Hippocampal formation (tissue), 2 donors: ENCODE measurements at regions not wholly inside any gene's neighbourhood (a gene's known extent, or its start where the extent isn't known, plus 50 kb on each side); places are given as distances from the start of the nearest gene placed in this dataset.

ENCODE experiments used
- DNase-seq, 2 donors: peaks; one replicate each; lab custom pipeline; 2025; lab: John Stamatoyannopoulos, UW

DNA sequence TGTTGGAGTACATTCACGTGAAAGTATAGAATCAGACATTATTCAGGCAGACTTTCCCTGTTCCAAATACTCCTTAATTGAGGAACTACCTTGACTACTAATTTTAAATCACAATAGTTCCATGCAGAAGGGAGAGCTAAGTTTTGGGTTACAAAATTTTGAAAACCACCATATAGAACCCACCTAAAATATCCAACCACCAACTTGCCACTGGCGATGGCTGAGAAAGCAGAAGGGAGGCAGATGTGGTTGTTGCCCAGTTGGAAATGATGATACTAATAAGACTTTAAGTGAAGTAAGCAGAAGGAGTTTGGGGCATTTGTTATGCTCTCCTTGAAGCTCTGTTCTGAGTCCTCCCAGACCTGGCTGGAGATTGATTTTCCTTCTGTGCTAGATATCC is 190.7 kb downstream of the HLX start:
- DNase-seq, result no peak

DNA sequence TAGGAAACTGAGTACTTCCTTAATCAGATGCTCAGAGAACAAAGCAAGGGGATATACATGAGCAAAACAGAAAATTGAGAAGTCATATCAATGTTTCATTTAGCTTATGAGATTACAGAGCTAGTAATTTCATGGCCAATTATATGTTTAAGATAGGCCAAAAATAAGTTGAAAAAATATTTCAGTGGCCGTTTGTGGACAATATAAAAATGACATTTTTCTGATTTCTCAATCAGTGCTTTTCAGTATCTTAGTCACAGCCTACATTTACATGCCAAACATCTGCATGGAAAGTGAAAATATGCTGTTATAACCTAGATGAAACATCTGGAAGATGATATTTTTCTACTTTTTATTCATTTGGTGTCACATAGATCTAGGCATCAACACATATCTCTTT is 192.5 kb downstream of the HLX start:
- no peak for DNase-seq

DNA sequence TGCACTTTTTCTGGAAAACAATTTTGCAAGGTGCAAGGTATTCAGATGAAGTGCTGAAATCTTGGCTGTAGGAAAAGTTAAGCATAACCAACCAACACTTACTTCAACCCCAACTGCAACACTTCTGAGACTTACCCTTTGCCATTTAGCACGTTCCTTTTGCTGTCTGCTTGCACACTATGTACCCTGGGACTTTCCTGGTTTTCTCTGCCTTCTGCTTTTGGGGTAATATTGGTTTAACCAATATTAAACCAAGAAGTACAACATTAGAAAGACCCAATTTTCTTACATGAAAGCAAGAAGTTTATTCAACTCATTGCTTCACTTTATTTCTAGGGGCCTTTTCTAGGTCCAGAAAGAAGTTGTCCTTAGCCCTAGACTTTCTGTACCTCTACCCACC is 193.0 kb downstream of the HLX start:
- DNase-seq, result no peak

DNA sequence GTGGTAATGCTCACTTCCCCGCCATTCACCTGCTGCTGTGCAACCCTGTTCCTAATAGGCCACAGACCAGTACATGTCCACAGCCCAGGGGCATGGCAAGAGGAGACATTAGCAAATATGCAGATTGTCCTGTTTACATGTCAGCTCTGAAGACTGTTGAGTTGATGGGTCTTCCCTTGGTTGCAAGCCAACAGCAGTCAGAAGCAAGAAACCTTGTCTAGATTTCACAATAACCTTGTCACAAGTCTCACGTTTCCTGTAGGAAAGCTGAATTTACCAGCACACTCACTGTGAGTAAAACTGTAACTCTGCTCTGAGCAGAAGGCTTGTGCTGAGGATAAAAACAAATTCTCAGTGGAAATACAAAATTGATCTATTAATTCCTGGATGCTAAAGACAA is 195.1 kb downstream of the HLX start:
- DNase-seq, result no peak

DNA sequence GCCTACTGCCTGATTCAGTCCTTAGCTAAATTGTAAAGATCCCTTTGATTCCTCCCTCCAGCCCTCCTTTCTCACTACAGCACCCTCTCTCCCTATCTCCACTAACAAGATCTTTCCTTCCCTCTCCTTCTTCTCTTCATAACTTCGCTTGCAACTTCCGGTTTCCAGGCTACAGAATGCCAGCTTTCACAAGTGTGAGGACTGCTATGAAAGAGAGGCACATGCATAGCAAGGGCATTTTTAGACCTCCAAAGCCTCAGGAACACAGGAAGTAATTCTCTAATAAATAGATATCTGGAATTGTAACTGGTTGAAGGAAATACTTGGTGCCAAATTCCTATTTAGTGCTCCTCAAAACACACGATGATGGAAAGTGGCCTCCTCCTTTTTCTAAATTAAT is 196.7 kb downstream of the HLX start:
- DNase-seq, result no peak

DNA sequence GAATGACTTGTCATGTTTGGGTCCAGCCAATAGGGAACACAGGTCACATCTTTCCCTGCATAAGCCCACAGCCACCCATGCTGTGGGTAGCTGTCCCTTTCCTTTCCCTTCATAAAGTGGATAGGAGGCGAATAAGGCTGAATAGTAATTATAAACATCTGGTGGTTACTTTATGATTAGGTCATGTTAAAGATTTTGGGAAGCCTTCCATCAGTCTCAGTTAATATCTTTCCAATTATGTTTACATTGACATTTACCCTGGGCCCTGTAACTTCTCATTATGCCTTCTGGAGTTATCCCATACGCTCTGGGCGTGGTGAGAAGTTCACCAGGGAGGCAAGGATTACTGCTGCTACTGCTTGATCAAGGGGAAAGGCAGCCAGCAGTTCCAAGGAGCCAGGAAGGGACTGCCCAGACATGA is 197.2 kb downstream of the HLX start:
- DNase-seq, result no peak

DNA sequence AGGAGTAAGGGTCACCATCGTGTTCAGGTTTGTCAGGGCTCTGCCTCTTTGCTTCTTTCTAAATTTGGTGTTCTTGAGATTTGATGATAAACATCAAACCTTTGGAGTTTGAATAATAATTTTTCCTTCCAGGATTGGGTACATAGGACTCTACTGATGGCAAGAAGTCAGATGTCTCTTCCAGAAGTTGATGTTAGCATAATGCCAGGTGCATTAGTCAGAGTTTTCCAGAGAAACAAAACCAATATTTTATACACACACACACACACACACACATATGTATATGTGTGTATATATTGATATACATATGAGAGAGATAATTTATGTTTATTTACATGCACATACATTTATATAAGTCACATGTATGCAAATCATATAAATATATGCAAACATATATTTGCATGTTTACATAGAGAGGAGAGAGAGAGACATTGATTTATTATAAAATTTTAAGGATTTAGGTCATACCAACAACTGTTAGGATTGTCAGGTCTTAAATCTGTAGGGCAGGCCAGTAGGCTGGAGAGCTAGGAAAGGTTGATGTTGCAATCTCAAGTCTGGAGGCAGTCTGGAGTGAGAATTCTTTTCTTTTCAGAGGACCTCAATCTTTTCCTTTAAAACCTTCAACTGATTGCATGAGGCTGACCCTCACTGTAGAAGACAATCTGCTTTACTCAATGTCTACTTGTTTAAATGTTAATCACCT is 199.2 kb downstream of the HLX start:
- DNase-seq, result no peak

DNA sequence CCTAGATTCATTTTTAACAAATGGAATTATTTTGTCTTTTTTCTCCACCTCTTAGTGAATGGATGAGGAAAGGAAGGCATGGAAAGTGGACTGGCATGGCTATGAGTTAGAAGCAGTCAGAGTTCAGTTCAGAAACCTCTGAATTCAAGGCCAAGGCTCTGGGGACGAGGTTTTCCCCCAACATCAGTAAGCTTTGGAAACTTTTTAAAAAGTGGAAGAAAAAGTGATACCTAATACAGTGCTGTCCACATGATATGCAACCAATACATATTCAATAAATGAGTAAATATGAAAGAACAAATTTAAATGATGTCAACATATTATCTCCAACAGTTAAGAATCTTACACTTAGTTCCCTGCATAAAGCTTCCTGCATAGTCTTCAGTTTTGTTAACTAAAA is 204.7 kb downstream of the HLX start:
- DNase-seq, result no peak

DNA sequence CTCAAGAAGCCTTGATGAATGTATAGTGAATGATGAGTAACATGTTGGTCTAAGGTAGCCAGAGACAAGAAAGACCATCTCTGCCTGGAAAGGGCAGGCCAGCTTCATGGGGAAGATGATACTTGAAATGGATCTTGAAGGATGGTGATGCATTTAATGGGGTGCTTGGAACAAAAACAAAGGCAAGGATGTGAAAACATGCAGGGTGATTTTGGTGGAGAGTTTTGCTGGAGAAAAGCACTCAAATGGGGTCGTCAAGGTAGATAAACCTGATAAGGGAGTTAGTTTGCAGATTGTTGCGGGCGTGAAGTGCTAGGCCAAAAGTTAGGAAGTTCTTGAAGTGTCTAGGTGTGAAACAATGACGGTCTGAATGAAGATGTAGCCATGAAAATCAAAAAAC is 205.4 kb downstream of the HLX start:
- DNase-seq, result no peak

DNA sequence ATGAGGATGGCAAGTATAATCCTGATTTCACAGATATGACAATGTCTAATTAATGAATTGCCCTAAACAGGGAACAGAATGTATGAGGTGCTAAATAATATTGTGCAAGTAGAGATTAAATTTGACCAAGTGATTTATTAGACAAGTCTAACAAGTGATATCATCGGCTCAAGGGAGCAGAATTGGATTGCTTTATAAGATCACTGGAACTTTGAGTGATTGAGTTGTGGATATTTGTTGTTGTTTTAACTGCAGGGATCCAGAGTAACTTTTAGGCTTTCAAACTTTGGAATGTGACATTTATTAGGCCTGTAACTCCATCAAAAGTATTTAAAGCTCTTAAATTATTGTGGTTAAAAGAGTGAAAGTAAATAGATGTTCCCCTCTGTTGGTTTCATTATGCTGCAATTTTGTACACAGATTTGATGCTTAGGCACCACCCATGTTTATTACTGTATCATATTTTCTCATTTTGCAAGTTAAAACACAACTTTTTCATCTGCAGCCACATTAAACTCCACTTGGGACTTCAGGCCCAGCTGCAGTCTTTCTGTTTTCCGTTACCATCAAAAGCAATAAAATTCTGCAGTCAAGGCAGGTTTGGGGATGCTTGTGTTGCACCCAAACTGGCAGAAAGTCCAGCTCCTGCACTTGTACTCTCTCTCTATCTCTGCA is 206.6 kb downstream of the HLX start:
- DNase-seq, result no peak

DNA sequence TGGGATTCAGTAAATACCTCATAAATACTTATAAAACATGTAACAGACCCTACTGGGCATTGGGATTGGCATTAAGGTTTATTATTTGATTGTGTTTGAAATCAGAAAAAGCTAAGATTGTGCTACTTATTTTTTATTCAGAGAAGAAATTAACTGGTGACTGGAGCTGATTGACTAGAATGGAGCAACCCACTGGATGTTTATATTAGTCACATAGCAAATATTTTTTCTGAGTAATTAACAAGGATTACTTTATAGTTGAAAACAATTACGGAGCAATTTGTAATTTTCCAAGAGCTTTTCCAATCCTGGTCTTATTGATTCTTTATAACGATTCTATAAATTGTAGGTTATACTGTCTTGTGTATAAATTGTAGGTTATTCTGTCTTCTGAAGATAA is 208.7 kb downstream of the HLX start:
- no peak for DNase-seq

DNA sequence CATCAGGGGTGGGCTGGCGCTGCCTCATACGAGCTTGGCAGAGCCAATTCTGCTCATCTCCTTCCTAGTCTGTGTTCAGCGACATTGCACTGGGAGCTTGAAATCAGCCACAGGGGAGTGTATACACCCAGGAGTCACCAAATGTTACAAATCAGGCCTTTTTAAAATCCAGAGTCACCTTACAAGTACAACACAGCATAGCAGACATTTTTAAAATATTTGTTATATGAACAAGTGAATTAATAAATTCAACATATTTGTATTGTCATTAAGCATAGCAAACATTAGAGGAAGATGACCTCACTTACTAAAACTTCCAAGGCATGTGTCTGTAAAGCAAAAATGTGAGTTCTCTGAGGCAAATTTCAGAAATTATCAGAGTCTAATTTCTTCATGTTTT is 210.0 kb downstream of the HLX start:
- no peak for DNase-seq

DNA sequence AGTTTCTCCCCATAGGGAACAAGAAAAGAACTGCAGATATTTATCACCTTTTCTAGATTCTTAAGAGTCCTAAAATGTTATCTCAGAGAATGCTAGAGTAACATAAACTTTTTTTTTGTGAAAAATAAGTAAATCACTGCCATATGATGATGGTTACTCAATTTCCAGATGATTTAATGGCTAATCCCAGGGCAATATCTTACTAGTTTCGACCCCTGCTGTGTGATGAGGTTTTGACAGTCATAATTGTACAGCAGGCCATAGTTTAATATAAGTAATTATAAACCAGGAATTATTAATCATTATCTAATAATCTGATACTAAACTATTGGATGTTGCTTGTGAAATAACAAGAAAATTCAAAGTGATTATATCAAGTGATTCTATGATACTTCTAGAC is 210.6 kb downstream of the HLX start:
- no peak for DNase-seq

DNA sequence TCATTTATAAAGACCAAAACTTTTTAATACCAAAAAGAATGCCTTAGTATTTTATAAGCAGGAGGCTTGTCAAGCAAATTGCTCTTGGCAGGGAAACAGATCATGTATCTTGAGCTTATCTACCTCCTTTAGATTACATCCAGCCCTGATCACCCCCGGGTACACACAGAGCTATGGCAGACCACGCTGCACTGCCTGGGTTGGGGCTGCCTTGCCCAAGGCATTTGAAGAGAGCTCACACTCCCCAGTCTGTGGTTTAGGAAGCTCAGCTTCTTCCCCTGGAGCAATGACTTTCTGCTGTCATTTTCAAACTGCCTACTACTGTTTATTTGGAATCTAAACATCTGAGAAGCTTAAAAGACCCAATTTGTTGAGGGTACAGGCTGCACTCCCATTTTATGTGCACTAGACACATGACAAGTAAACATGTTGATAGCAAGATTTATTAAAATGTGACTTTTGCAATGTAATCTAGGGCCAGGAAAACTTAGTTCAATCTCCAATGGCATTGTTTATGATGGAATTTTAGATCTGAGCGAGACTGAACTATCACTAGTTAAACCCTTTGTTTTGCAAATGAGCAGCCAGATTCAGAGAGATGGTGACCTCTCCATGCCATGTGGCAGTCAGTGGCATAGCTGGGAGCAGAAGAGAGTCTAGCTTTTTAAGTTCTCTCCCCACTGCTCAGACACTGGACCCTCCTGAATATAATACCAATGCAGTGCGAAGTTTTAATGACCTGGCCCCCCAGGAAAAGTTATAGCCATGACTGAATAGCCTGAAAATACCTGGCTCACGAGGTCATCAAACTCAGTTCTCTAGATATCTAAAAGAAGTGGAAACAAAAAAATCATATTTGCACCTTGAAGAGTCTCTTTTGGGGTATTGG is 214.9 kb downstream of the HLX start:
- DNase-seq, result no peak

DNA sequence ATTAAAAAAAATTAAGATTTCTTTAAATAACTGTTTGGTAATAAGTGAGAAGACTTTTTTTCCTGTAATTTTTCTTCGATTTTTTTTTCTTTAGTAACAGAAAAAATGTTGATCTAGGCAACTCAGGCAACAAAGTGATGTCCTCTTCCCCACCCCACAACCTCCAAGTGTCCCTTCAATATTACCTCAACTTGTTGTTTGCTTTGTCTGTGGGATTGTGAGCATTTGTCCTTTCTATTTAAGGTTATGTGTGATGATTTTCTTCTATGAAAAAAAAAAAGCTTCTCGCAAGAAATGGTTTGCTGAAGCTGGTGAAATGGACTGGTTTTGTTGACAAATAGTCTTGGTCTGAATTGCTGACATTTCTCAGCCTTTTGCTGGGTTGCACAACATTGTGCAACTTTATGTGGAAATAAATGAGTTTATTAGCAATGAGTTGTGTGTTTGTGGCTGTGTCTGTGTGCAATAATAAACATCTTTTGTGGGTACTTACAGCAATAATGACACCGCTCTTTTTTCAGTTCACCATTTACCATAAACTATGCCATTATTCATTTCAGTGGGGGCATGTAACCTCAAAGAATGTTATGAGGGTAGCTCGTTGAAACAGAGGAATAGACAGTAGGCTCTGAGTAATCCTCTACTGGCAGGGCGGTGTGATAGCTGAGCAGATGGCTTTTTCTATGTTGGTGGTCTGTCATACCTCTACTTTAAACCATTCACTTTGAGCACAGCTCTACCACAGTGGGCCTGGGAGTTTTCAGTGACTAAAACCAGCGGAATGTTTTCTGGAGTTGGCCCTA is 218.4 kb downstream of the HLX start:
- no peak for DNase-seq

DNA sequence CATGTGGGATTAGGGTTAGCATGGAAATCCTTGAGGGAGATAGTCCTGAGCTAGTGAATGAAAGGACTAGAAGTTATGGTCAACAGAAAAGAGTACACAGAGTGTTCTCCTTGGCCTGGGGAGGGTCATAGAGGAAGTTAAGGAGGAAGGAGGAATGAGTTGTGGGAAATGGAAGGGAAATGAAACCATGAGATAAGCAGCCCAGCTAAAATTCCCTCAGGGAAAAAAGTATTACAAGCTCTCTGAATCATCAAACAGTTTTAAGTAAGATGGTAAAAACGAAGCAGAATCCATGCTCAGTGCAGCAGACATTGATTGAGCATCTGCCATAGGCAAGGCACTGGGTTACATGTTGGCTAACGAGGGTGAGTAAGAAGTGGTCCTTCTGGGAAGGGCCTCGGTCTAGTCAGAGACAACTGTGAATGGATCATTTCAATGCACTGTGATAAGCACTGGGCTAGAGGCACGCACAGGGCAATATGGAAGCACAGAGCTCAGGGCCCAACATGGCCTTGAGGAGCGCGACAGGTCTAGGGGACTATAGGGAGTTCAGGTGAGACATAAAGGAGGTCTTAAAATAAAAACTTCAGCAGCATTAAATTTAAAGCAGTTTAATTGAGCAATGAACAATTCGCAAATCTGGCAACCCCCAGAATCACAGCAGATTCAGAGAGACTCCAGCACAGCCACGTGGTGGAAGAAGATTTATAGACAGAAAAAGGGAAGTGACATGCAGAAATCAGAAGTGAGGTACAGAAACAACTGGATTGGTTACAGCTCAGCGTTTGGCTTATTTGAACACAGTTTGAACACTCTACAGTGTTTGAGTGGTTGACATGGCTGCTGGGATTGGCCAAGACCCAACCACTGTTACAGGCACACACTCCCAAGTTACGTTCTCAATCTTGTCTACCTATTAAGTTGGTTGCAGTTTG is 219.5 kb downstream of the HLX start:
- DNase-seq, result no peak

DNA sequence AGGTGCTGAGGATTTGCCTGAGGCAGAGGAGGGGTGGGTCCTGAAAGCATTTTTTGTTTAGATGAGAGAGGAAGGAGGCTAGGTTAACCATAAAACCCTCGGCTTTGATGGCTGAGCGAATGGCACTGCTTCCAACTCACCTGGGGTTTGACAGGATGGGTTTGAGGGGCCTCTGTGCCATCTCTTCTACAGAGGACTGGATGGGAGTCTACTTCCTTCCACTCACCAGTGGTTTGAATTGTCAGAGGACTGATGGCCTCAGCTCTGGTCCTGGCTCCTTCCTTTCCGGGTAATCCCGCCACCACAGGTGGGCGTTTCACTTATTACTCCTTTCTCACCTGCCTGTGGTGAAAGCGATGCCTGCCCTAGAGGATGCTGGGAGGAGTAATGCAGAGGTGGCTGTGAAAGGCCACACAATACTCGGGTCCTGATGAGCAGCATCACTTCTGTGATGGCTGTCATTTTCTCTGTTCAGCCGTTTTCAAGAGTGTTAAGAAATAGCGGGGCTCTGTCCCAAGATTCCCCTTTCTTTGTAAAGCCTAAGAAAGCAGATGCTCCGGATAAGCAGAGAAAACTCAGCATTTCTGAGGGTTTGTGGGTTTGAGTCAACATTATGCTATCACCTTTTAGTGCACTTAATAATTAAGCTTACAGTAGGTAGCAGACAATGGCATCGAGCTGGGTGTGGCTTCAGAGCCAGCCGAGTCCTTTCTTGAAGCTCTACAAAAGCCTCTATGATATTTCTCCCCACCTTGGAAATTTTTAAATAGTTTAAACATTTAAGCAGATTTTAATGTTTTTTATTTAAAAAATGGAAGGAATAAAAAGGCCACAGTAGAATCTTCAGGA is 220.7 kb downstream of the HLX start:
- DNase-seq, result no peak

DNA sequence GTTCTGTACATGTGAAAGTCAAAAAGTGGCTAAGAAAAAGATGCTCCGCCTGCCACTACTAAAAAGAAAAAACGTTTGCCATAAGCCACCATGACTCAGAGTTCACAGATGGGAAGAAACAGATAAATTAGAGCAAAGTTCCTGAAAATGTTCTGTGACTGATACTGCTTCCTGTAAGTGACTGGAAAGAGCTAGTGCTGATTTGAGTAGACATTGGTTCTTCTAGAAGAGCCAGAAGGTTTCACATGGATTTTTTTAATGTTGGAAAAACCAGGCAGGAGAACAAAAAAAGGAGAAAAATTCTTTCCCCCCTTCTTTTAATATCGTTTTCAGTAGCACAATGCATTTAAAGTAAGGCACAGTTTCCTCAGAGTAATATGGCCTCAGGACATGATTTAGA is 221.4 kb downstream of the HLX start:
- DNase-seq, result no peak

DNA sequence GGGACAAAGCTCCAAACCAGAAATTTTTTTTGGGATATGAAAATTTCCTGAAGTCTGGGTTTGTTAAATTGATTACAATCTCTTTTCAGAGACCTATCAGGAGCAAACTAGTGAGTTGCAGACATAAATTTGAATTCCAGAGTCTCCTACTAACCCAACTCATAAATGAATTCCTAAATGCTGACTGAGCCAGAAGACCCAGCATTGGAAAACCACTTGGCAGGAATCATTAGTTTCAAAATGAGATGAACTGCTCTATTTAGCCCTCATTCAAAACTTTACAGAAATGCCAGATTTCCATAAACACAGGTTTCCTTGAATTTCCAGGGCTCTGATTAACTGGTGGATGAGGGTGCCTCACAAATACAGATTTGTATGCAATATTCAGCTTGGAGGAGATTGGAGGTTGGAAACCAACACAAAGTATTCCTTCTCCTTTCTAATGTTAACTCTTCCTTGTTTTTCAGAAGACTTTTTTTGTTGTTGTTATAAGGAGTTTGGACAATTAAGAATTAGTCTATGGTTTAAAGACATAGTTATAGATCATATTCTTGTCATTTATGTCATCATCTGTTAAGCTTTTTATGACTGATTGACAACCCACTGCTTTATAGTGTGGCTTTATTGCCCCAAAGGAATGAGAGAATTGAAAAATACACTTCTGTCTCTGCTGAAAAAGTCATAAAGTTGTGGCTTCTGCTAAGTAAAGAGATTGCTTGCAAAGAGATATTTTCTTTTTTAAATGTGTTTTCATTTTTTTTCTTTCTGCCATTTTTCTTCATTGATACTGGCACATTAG is 222.8 kb downstream of the HLX start:
- DNase-seq, result no peak
